Right atrium auricular region (tissue), 2 donors: ENCODE measurements at regions not wholly inside any gene's neighbourhood (a gene's known extent, or its start where the extent isn't known, plus 50 kb on each side); places are given as distances from the start of the nearest gene placed in this dataset.

ENCODE experiments used
- DNase-seq: peaks from one replicate; pipeline ENCODE4 v3.0.0-alpha.2; 2019; ENCODE audit warnings: low spot score
- H3K27ac ChIP-seq, 2 donors: fragments of 200-600 bp; sonication (generic); 1 replicate in 1 of 2; 2 replicates in 1 of 2; pipeline ENCODE4 v1.5.1; 2016 to 2019
- H3K27me3 ChIP-seq, 2 donors: fragments of 200-600 bp; sonication (generic); one replicate each; pipeline versions ENCODE4 v1.5.1 to v1.6.0; 2017 to 2019
- H3K36me3 ChIP-seq: fragments of 200-600 bp; sonication (generic); one replicate; pipeline ENCODE4 v1.5.1; 2016
- H3K4me1 ChIP-seq, 2 donors: fragments of 200-600 bp; sonication (generic); one replicate each; pipeline versions ENCODE4 v1.5.1 to v1.6.0; 2017 to 2019
- H3K4me3 ChIP-seq, 2 donors: fragments of 200-600 bp; sonication (generic); 1 replicate in 1 of 2; 2 replicates in 1 of 2; pipeline ENCODE4 v1.5.1; 2017 to 2019; ENCODE audit warnings: mild to moderate bottlenecking in 1 of 2, moderate library complexity in 1 of 2
- H3K9me3 ChIP-seq, 2 donors: fragments of 200-600 bp; sonication (generic); one replicate each; pipeline ENCODE4 v1.5.1; 2019
- CTCF ChIP-seq, 2 donors: fragments of 200-600 bp; sonication (generic); IDR thresholded peaks; one replicate each; pipeline ENCODE4 v1.5.1; 2019; ENCODE audit warnings: antibody characterized with exemption in 2 of 2

DNA sequence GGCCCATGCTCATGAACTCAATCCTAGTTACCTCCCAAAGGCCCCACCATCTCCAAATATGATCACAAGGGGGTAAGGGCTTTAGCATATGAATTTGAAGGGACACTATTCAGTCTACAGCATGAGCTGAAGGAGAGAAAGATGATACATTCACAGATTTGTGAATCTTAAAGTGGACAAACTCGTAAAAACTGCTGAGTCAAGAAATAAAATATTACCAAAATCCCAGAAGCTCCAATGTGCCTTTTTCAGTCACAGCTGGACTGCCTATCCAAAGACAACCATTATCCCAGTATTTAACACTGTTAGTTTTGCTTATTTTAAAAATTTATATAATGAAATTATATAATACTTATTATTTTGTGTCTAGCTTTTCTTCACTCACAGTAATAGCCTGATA, 109.0 kb downstream of the CXXC4 start:
- DNase-seq, result no peak
- H3K27me3 ChIP-seq, result no peaks in the 10 kb centered on the region
- no peak overlapping the region for H3K4me3 ChIP-seq
- H3K9me3 ChIP-seq, result no peaks in the 10 kb centered on the region
- H3K36me3 ChIP-seq, result no peaks in the 10 kb centered on the region
- H3K4me1 ChIP-seq, result no peaks in the 10 kb centered on the region
- H3K27ac ChIP-seq, result no peak overlapping the region
- TF ChIP-seq CTCF (IDR thresholded peaks at IDR 0.05), result no peak

GRCh38 chr4:104382961-104383360, 111.7 kb downstream of the CXXC4 start:
- Histone ChIP-seq H3K9me3 (no peaks in the 10 kb centered on the region), H3K27me3 (no peaks in the 10 kb centered on the region), H3K27ac (no peak overlapping the region), H3K4me1 (no peaks in the 10 kb centered on the region), H3K4me3 (no peak overlapping the region), H3K36me3 (no peaks in the 10 kb centered on the region)
- TF ChIP-seq CTCF (IDR thresholded peaks at IDR 0.05), result no peak
- DNase-seq, result no peak

DNA sequence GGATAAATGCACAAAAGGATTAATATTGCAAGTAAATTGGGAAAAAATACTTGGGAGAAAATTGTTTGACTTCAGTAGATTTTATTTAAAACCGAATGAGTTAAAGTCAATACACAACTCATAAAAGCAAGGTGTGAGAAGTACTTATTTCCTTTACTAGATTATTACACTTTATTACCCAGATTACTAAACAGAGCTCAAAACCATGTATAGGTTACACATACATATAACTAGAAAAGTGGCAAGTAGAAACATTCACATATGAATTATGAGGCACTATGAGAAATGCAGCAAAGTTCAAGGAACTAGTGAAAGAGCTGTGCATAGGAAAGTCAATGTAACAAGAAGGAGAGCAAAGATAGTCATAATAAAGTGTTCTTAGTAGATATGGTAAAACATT, 113.0 kb downstream of the CXXC4 start:
- H3K4me3 ChIP-seq, result no peak overlapping the region
- no peak for TF ChIP-seq CTCF (IDR thresholded peaks at IDR 0.05)
- H3K4me1 ChIP-seq, result no peaks in the 10 kb centered on the region

GRCh38 chr4:104365618-104366017, 129.1 kb downstream of the CXXC4 start:
- Histone ChIP-seq H3K27ac (no peak overlapping the region), H3K4me3 (no peak overlapping the region), H3K9me3 (no peaks in the 10 kb centered on the region), H3K27me3 (no peaks in the 10 kb centered on the region), H3K4me1 (no peaks in the 10 kb centered on the region), H3K36me3 (no peaks in the 10 kb centered on the region)
- TF ChIP-seq CTCF (IDR thresholded peaks at IDR 0.05), result no peak
- DNase-seq, result no peak

More for the DNA sequence above, 113.0 kb downstream of the CXXC4 start:
- Histone ChIP-seq H3K9me3 (no peaks in the 10 kb centered on the region), H3K27ac (no peak overlapping the region), H3K27me3 (no peaks in the 10 kb centered on the region), H3K36me3 (no peaks in the 10 kb centered on the region)
- DNase-seq, result no peak

GRCh38 chr4:104353481-104353880, 141.2 kb downstream of the CXXC4 start:
- TF ChIP-seq CTCF (IDR thresholded peaks at IDR 0.05), result no peak
- Histone ChIP-seq H3K27ac (no peak overlapping the region), H3K27me3 (no peaks in the 10 kb centered on the region), H3K4me1 (no peaks in the 10 kb centered on the region), H3K36me3 (no peaks in the 10 kb centered on the region), H3K9me3 (peaks cover 3 to 42% of the 10 kb centered on the region in 2 donors), H3K4me3 (no peak overlapping the region)
- DNase-seq, result no peak

DNA sequence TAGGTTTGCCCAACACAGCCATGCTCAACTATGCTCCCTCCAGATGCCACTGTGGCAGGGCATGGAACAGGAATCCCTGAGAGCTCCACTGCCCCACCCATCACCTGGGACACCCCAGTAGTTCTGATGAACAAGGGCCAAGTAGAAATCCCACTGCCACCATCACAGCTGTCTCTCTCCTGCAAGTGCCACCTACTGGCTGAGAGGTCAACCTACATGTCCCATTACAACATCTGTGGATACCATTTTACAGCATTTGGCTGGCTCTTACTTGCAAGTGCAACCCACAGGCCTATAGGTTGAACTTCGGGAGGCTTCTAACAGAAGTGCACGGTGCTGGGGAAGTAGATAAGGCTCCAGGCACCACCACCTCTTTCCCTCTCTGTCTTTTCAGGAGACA, 142.5 kb downstream of the CXXC4 start:
- DNase-seq, result no peak
- H3K4me1 ChIP-seq, result no peaks in the 10 kb centered on the region
- H3K9me3 ChIP-seq, result peaks cover 2 to 38% of the 10 kb centered on the region in 2 donors
- H3K27me3 ChIP-seq, result no peaks in the 10 kb centered on the region
- TF ChIP-seq CTCF (IDR thresholded peaks at IDR 0.05), result no peak
- no peaks in the 10 kb centered on the region for H3K36me3 ChIP-seq
- H3K4me3 ChIP-seq, result no peak overlapping the region
- no peak overlapping the region for H3K27ac ChIP-seq
